GM12878 (cell line): ENCODE measurements at regions not wholly inside any gene's neighbourhood (a gene's known extent, or its start where the extent isn't known, plus 50 kb on each side); places are given as distances from the start of the nearest gene placed in this dataset.

Experiments
- ATAC-seq: fragments of 200-7000 bp; cut with Tn5 transposase; 3 replicates; pipeline ENCODE4 v1.9.1; 2020; ENCODE audit warnings: mild to moderate bottlenecking, moderate library complexity
- BruUV-seq: library from RNA; stranded (reverse); fragments of 400-500 nt; replicated peaks from 2 replicates; lab custom pipeline; 2021; lab: Mats Ljungman, UMichigan
- CTCF ChIA-PET: fragments of 300-600 bp; sonication (Branson Sonifier 250); formaldehyde crosslinking; extraction: SDS; loops from one replicate; lab custom pipeline; 2021; ENCODE audit warnings: inconsistent platforms; lab: Yijun Ruan, JAX
- POLR2A ChIA-PET: fragments of 350-600 bp; formaldehyde crosslinking; extraction: SDS; loops from one replicate; lab custom pipeline; 2021; ENCODE audit warnings: inconsistent platforms; lab: Charles Lee
- RAD21 ChIA-PET: fragments of 300-600 bp; sonication (Branson Sonifier 250); formaldehyde crosslinking; loops from one replicate; lab custom pipeline; 2023; ENCODE audit warnings: antibody characterized with exemption; ENCODE audit not compliant: unreplicated experiment; lab: Charles Lee
- SMC1A ChIA-PET: fragments of 300-600 bp; sonication (Branson Sonifier 250); formaldehyde crosslinking; loops from one replicate; lab custom pipeline; 2023; ENCODE audit not compliant: unreplicated experiment, uncharacterized antibody; lab: Charles Lee
- DNase-seq: peaks from one replicate; pipeline ENCODE4 v3.0.0-alpha.2; 2011; ENCODE audit warnings: low read depth, low spot score
- FAIRE-seq: peaks from 3 replicates; lab custom pipeline; 2011; peaks lifted over from hg19 to GRCh38; lab: Jason Lieb, UNC
- H2AFZ ChIP-seq: 2 replicates; pipeline ENCODE4 v1.6.0; 2011; ENCODE audit warnings: low read depth, low read length, control low read depth; ENCODE audit not compliant: control insufficient read depth
- H3K27ac ChIP-seq: 2 replicates; pipeline ENCODE4 v1.5.1; 2011; ENCODE audit warnings: control low read depth; ENCODE audit not compliant: control insufficient read depth, insufficient read depth
- H3K27me3 ChIP-seq, 2 experiments: replicated peaks in 1 of 2; 2 replicates each; pipeline versions ENCODE4 v1.6.0 to v1.6.1; 2011; ENCODE audit warnings: low read length in 1 of 2; ENCODE audit not compliant: control insufficient read depth in 2 of 2, insufficient read depth in 2 of 2
- H3K36me3 ChIP-seq, 2 experiments: 2 replicates each; pipeline ENCODE4 v1.5.1; 2011; ENCODE audit warnings: low read length in 1 of 2; ENCODE audit not compliant: control insufficient read depth in 2 of 2, insufficient read depth in 2 of 2
- H3K4me1 ChIP-seq: 2 replicates; pipeline ENCODE4 v1.6.1; 2011; ENCODE audit warnings: mild to moderate bottlenecking, low read length, moderate library complexity, mixed read lengths; ENCODE audit not compliant: control insufficient read depth, insufficient read depth
- H3K4me2 ChIP-seq: 2 replicates; pipeline ENCODE4 v1.6.0; 2011; ENCODE audit warnings: control low read depth; ENCODE audit not compliant: control insufficient read depth, insufficient read depth
- H3K4me3 ChIP-seq: fragments of 200-600 bp; sonication (generic); 2 replicates; pipeline ENCODE4 v1.5.1; 2016
- H3K79me2 ChIP-seq: 2 replicates; pipeline ENCODE4 v1.6.0; 2011; ENCODE audit warnings: low read length; ENCODE audit not compliant: control insufficient read depth, insufficient read depth
- H3K9ac ChIP-seq: 2 replicates; pipeline ENCODE4 v1.8.0; 2011; ENCODE audit warnings: low read length, control low read depth, mixed read lengths; ENCODE audit not compliant: control insufficient read depth, insufficient read depth
- H3K9me3 ChIP-seq: replicated peaks from 3 replicates; pipeline ENCODE4 v1.5.1; 2011; ENCODE audit warnings: mild to moderate bottlenecking, low read length; ENCODE audit not compliant: control insufficient read depth, insufficient read depth
- H4K20me1 ChIP-seq: 2 replicates; pipeline ENCODE4 v1.6.0; 2011; ENCODE audit not compliant: control insufficient read depth, insufficient read depth
- CHD2 ChIP-seq: IDR thresholded peaks from 2 replicates; pipeline ENCODE4 v1.6.1; 2011; ENCODE audit warnings: low read depth, low read length, improper control_type of control experiment, borderline replicate concordance
- EP300 ChIP-seq, 2 experiments: fragments of 150-350 bp in 1 of 2; IDR thresholded peaks; 2 replicates each; pipeline ENCODE4 v1.6.1; 2011 to 2012; ENCODE audit warnings: low read depth in 2 of 2, low read length in 2 of 2, borderline replicate concordance in 1 of 2, improper control_type of control experiment in 1 of 2, inconsistent platforms in 1 of 2; ENCODE audit not compliant: control insufficient read depth in 1 of 2
- NBN ChIP-seq: fragments of 450-650 bp; IDR thresholded peaks from 2 replicates; pipeline ENCODE4 v1.6.1; 2016
- NFXL1 ChIP-seq: fragments of 450-650 bp; IDR thresholded peaks from 2 replicates; pipeline ENCODE4 v1.6.1; 2017; ENCODE audit warnings: antibody characterized with exemption, mild to moderate bottlenecking, borderline replicate concordance
- NFYA ChIP-seq: IDR thresholded peaks from 2 replicates; pipeline ENCODE4 v1.6.1; 2011; ENCODE audit warnings: low read depth, mild to moderate bottlenecking, low read length, improper control_type of control experiment, borderline replicate concordance
- NRF1 ChIP-seq: conservative IDR thresholded peaks from 2 replicates; pipeline ENCODE4 v1.6.1; 2011; ENCODE audit warnings: mild to moderate bottlenecking, low read depth, low read length, improper control_type of control experiment
- RBBP5 ChIP-seq: fragments of 200-600 bp; sonication (generic); conservative IDR thresholded peaks from 2 replicates; pipeline ENCODE4 v1.6.1; 2016
- REST ChIP-seq: IDR thresholded peaks from 2 replicates; pipeline ENCODE4 v1.6.1; 2012; ENCODE audit warnings: mild to moderate bottlenecking, low read depth, low read length
- SRF ChIP-seq, 2 experiments: IDR thresholded peaks; 2 replicates each; pipeline ENCODE4 v1.6.1; 2011; ENCODE audit warnings: low read depth in 2 of 2, low read length in 2 of 2, mild to moderate bottlenecking in 1 of 2, moderate library complexity in 1 of 2
- YY1 ChIP-seq: IDR thresholded peaks from 2 replicates; pipeline ENCODE4 v1.6.1; 2011; ENCODE audit warnings: low read depth, mild to moderate bottlenecking, low read length
- ZNF217 ChIP-seq: fragments of 450-650 bp; IDR thresholded peaks from 2 replicates; pipeline ENCODE4 v1.6.1; 2017; ENCODE audit warnings: antibody characterized with exemption, mild to moderate bottlenecking
- ZNF687 ChIP-seq: fragments of 450-650 bp; IDR thresholded peaks from 2 replicates; pipeline ENCODE4 v1.6.1; 2017; ENCODE audit warnings: mild to moderate bottlenecking, moderate library complexity
- WGBS: methylation state at CpG from one replicate; pipeline ENCODE4 v1.1.6; 2016; ENCODE audit warnings: low lambda C conversion rate; ENCODE audit not compliant: insufficient replicate concordance, insufficient coverage; ENCODE audit errors: missing lambda C conversion rate; 5-methylcytosine and 5-hydroxymethylcytosine counted together
- in situ Hi-C: fragments of 300-500 bp; cut with MboI; formaldehyde crosslinking; loops from 9 replicates; pipeline ENCODE4 v1.14.3; 2018; ENCODE audit warnings: mixed read lengths
- intact Hi-C: fragments of 100-400 bp; cut with micrococcal nuclease; formaldehyde crosslinking; loops from one replicate; pipeline ENCODE4 v1.14.2; 2022; ENCODE audit not compliant: unreplicated experiment

- no peak for TF ChIP-seq ZNF687
These were observed 189.5 kb downstream of the UNC5CL start (continued) for GRCh38 chr6:40849546-40849945.

GRCh38 chr6:40848868-40849514, 190.0 kb downstream of the UNC5CL start:
- no peak for TF ChIP-seq NRF1
- no peak for TF ChIP-seq SRF (IDR thresholded peaks at IDR 0.05; ENCODE audit: low read depth in 2 of 2, low read length in 2 of 2)
- no peak for TF ChIP-seq REST
- no peak for TF ChIP-seq NFYA
- no peak for TF ChIP-seq RBBP5
- no peak for TF ChIP-seq YY1
- TF ChIP-seq ZNF217, result no peak
- no peak for TF ChIP-seq NBN
- TF ChIP-seq NFXL1, result no peak
- TF ChIP-seq EP300 (IDR thresholded peaks at IDR 0.05; ENCODE audit: borderline replicate concordance in 1 of 2, control insufficient read depth in 1 of 2, low read depth in 2 of 2, low read length in 2 of 2), result no peak
- no peak for TF ChIP-seq CHD2
- TF ChIP-seq, all 136 proteins: peak for 0
- no peaks in the 10 kb centered on the region for H4K20me1 ChIP-seq
- no peak overlapping the region for H3K4me2 ChIP-seq
- DNase-seq (no peak), FAIRE-seq (no peak), ATAC-seq (no peak)
- no peak overlapping the region for H2AFZ ChIP-seq
- in situ Hi-C loops, result no loop called here
- no peaks in the 10 kb centered on the region for H3K79me2 ChIP-seq
- intact Hi-C loops, result loop anchor here (5.0 to 10.0 kb wide), 3 partner anchors 177 to 1502 kb away; no protein-coding TSS in a partner anchor
- SMC1A ChIA-PET, result no interaction called here
- 36% methylated on average over 4 of the region's 4 CpGs for WGBS
- no peaks in the 10 kb centered on the region for H3K4me1 ChIP-seq
- H3K4me3 ChIP-seq, result no peak overlapping the region
- POLR2A ChIA-PET, result no interaction called here
- H3K9ac ChIP-seq, result no peak overlapping the region
- peaks cover 0 to 2% of the 10 kb centered on the region in 2 experiments; a peak in 1 of 4 replicates for H3K27me3 ChIP-seq
- H3K9me3 ChIP-seq, result no peaks in the 10 kb centered on the region
- no peaks in the 10 kb centered on the region for H3K36me3 ChIP-seq
- RAD21 ChIA-PET, result no interaction called here
- no TSS peak for BruUV-seq
- no peak overlapping the region for H3K27ac ChIP-seq
- CTCF ChIA-PET, result interaction anchor here (1.1 to 1.4 kb wide), 2 partner anchors 10 to 27 kb away, joined by 3 read pairs; no protein-coding TSS in a partner anchor
